GM20000 (cell line): ENCODE measurements at regions not wholly inside any gene's neighbourhood (a gene's known extent, or its start where the extent isn't known, plus 50 kb on each side); places are given as distances from the start of the nearest gene placed in this dataset.

Source experiments
- DNase-seq: peaks from one replicate; pipeline ENCODE4 v3.0.0; 2012; ENCODE audit warnings: low spot score
- TF ChIP-seq, protein P1 (sequence below): IDR thresholded peaks from 2 replicates; pipeline ENCODE4 v1.5.1; 2012; ENCODE audit warnings: mild to moderate bottlenecking, control low read depth; ENCODE audit errors: extremely low read depth, missing control alignments

DNA sequence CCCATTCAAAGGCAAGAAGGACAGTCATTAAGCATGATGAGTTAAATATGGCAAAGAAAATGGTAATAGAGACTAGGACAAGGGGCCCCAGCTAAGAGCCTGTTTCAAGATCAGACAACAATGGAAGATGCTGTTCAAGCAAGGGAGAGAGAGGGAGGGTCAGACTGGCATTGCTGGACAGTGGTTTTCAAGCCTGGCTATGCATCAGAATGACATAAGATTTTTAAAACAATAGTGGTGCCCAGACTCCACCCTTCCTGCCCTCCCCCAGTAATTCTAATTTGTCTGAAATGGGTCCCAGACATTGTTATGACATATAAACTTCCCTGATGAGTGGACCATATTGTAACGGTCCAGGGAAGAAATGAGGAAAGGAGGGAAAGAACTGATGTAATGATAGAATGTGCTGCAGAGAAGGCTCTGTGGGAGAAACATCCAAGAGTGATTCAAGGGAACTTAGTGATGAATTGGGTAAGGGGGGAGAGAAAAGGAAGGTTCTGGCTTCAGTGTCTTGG, 112.9 kb upstream of the TRIB2 start:
- DNase-seq = no peak

DNA sequence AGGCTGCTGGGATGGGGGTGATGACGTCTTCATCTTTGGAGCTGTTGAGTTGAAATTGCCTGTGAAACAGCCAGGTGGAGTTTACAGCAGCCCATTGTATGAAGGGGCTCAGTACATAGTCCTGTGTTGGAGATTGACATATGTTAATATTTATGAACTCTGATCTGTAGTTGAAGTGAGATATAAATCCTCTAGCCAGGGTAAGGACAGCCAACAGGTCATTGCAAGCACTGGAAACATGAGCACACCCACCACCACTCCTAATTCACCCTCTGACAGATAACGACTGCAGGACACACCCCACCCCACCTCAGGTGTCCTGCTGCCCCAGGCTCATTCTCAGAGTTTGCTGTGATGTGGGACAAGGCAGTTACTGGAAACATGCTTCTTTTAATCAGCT, 112.4 kb upstream of the TRIB2 start:
- no peak for DNase-seq
- TF ChIP-seq, protein P1, sequence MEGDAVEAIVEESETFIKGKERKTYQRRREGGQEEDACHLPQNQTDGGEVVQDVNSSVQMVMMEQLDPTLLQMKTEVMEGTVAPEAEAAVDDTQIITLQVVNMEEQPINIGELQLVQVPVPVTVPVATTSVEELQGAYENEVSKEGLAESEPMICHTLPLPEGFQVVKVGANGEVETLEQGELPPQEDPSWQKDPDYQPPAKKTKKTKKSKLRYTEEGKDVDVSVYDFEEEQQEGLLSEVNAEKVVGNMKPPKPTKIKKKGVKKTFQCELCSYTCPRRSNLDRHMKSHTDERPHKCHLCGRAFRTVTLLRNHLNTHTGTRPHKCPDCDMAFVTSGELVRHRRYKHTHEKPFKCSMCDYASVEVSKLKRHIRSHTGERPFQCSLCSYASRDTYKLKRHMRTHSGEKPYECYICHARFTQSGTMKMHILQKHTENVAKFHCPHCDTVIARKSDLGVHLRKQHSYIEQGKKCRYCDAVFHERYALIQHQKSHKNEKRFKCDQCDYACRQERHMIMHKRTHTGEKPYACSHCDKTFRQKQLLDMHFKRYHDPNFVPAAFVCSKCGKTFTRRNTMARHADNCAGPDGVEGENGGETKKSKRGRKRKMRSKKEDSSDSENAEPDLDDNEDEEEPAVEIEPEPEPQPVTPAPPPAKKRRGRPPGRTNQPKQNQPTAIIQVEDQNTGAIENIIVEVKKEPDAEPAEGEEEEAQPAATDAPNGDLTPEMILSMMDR = no peak

More for the DNA sequence above, 112.9 kb upstream of the TRIB2 start:
- TF ChIP-seq, protein P1 = no peak

DNA sequence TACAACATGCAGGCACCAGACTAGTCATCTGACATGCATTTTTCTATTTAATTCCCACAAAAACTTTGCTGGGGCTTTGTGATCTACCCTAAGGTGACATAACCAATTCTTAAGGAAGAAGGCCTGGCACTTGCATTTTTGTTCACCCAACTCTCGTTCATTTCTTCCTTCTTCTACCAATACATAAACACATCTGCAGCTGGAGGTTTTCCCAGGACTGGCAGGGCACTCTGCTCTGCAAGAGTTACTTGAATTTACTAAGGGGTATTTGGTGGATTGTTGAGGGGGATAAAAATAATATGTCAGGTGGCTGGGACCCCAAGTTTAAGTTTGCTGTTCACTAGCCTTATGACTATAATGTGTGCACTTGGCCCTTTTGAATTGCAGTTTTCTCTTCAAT, 111.4 kb upstream of the TRIB2 start:
- TF ChIP-seq, protein P1 = no peak
- DNase-seq = no peak

DNA sequence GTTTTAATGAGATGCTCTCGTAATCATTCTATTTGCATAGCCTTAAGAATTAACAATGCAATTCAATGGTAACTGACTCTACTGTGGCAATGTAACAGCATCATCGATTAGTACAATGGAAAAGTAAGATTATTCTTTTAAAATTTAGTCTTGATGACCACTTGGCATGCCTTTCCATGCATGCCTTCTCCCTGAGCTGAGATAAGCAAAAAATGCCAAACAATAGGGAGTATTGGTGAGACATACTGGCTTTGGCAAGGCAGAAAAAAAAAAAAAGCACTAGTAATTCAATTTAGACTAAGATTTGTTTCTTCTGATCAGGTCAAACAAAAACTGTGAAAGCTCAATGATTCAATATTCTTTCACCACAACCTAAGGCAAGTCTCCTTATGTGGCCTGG, 110.8 kb upstream of the TRIB2 start:
- DNase-seq = no peak
- TF ChIP-seq, protein P1 = no peak

DNA sequence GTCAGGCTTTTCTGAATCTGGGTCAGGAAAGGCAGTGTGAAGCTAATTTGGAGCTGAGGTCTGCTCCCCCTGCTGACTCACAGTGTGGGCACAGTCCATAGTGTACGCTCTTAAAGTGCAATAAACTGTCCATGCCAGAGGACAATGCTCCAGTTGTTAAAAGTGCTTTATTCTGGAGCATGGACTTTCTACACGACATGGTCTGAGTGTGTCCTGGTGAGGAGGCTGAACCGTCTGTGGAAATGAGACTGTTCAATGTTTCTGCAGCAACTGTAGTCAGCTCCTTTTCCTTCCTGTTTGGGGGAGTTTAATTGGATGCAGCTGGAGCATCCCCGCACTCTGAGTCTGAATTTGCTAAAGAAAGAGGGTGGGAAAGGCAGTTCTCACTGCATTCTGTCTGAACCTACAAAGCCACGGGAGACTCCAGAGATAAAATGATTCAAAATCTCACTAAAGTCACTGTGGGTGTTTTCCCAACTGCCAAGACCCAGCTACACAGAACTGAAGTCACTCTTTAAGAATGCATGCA, 110.2 kb upstream of the TRIB2 start:
- TF ChIP-seq, protein P1 = no peak
- no peak for DNase-seq

DNA sequence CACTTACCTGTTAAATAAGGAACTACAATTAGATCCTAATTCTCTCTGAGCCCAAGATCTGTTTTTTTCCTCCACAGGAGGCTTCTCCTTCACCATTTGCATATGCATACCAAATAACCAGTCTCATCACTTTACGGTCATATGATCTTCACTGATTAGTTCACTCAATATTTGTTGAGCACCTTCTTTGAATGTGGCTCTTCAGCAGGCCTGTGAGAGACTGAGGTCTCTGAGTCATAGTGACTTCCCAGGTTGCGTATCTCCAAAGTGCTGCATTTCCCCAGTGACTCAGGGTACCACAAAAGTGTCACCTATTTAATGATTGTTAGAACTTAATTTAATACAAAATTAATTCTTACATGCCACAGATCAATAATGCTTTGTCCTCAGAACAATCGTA, 108.8 kb upstream of the TRIB2 start:
- no peak for DNase-seq
- TF ChIP-seq, protein P1 = no peak

DNA sequence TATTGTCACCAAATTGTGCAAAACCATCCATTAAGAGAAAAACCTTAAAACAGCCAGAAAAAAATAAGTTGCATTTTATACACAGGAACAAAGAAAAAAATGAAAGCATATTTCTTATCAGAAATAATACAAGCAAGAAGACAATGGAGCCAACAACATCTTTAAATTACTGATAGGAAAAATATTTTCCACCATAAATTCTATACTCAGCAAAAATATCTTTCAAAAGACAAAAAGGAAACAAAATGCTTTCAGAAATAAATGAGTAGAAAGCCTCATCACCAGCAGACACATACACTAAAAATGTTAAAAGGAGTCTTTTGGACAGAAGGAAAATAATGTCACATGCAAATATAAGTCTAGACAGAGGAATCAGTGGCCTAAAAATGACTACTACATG, 106.4 kb upstream of the TRIB2 start:
- no peak for DNase-seq
- TF ChIP-seq, protein P1 = no peak
